Mammary epithelial cell (primary cell): ENCODE measurements at regions not wholly inside any gene's neighbourhood (a gene's known extent, or its start where the extent isn't known, plus 50 kb on each side); places are given as distances from the start of the nearest gene placed in this dataset.

ENCODE experiments used
- CTCF ChIP-seq, 2 donors: IDR thresholded peaks in 1 of 2; conservative IDR thresholded peaks in 1 of 2; 2 replicates each; pipeline ENCODE4 v1.5.1; 2011 to 2012; ENCODE audit warnings: inconsistent platforms in 2 of 2, low read length in 2 of 2, mild to moderate bottlenecking in 2 of 2, control low read depth in 1 of 2, low read depth in 1 of 2; ENCODE audit not compliant: insufficient read depth in 1 of 2; ENCODE audit errors: extremely low read depth in 1 of 2
- EZH2 ChIP-seq: IDR thresholded peaks from 2 replicates; pipeline ENCODE4 v1.6.1; 2012; ENCODE audit warnings: low read length, inconsistent platforms, borderline replicate concordance

GRCh38 chr6:163877877-163878639 lies 463.5 kb downstream of the QKI start:
- TF ChIP-seq CTCF (conservative IDR thresholded peaks at IDR 0.05 in 1 of 2, IDR thresholded peaks at IDR 0.05 in 1 of 2; ENCODE audit: extremely low read depth in 1 of 2, insufficient read depth in 1 of 2, low read depth in 1 of 2, low read length in 2 of 2) (no peak), EZH2 (no peak)
